GM21381 (cell line): ENCODE measurements at regions not wholly inside any gene's neighbourhood (a gene's known extent, or its start where the extent isn't known, plus 50 kb on each side); places are given as distances from the start of the nearest gene placed in this dataset.

Experiments used
- ATAC-seq: cut with Tn5 transposase; IDR thresholded peaks from one replicate; pipeline ENCODE4 v1.9.1; 2021; ENCODE audit warnings: mild to moderate bottlenecking, moderate library complexity; ENCODE audit not compliant: unreplicated experiment

GRCh38 chr1:87437663-87438295, 109.1 kb downstream of the LMO4 start:
- peak; percentile 76 for ATAC-seq

- no peak for ATAC-seq
Observed at GRCh38 chr1:87439821-87440220, 111.1 kb downstream of the LMO4 start.

- ATAC-seq: peak; percentile 84
Observed at GRCh38 chr1:87449348-87449963, 120.8 kb downstream of the LMO4 start.

- ATAC-seq: no peak
Observed at GRCh38 chr1:87450136-87450535, 121.5 kb downstream of the LMO4 start.

GRCh38 chr1:87450615-87451209, 122.0 kb downstream of the LMO4 start:
- no peak for ATAC-seq

- no peak for ATAC-seq
Observed at GRCh38 chr1:87451229-87451920, 122.7 kb downstream of the LMO4 start.

- ATAC-seq: no peak
Observed at GRCh38 chr1:87452648-87453047, 124.0 kb downstream of the LMO4 start.

GRCh38 chr1:87457408-87457807, 128.7 kb downstream of the LMO4 start:
- no peak for ATAC-seq

GRCh38 chr1:87462894-87463293, 134.2 kb downstream of the LMO4 start:
- ATAC-seq: no peak

- peak; percentile 54 for ATAC-seq
Observed at GRCh38 chr1:87464022-87464490, 135.4 kb downstream of the LMO4 start.

GRCh38 chr1:87466621-87467020, 137.9 kb downstream of the LMO4 start:
- no peak for ATAC-seq

- no peak for ATAC-seq
Observed at GRCh38 chr1:87472716-87473115, 144.0 kb downstream of the LMO4 start.

GRCh38 chr1:87473203-87473661, 144.6 kb downstream of the LMO4 start:
- no peak for ATAC-seq

- ATAC-seq: no peak
Observed at GRCh38 chr1:87474098-87474497, 145.4 kb downstream of the LMO4 start.

- no peak for ATAC-seq
Observed at GRCh38 chr1:87478231-87478630, 149.6 kb downstream of the LMO4 start.

- ATAC-seq: no peak
Observed at GRCh38 chr1:87495147-87495546, 166.5 kb downstream of the LMO4 start.

GRCh38 chr1:87495870-87496269, 167.2 kb downstream of the LMO4 start:
- no peak for ATAC-seq

- ATAC-seq: peak; percentile 74
Observed at GRCh38 chr1:87497380-87498203, 168.9 kb downstream of the LMO4 start.

- ATAC-seq: no peak
Observed at GRCh38 chr1:87501738-87502137, 173.1 kb downstream of the LMO4 start.

GRCh38 chr1:87505391-87505983, 176.8 kb downstream of the LMO4 start:
- ATAC-seq: no peak
